Small intestine (tissue), 7 donors: ENCODE measurements at regions not wholly inside any gene's neighbourhood (a gene's known extent, or its start where the extent isn't known, plus 50 kb on each side); places are given as distances from the start of the nearest gene placed in this dataset.

Experiments
- DNase-seq, 2 donors: peaks; one replicate each; pipeline versions ENCODE4 v3.0.0 to v3.0.0-alpha.2; 2013
- FAIRE-seq: peaks from 2 replicates; lab custom pipeline; 2012; peaks lifted over from hg19 to GRCh38; lab: Jason Lieb, UNC
- H3K27ac ChIP-seq, 3 donors: one replicate each; pipeline ENCODE4 v1.5.1; 2013; ENCODE audit warnings: low read length in 2 of 3, mild to moderate bottlenecking in 2 of 3, control low read depth in 1 of 3, inconsistent platforms in 1 of 3, low read depth in 1 of 3, moderate library complexity in 1 of 3
- H3K27me3 ChIP-seq, 3 donors: one replicate each; pipeline ENCODE4 v1.6.1; 2013; ENCODE audit warnings: low read length in 3 of 3, inconsistent platforms in 1 of 3; ENCODE audit not compliant: control insufficient read depth in 3 of 3, insufficient read depth in 3 of 3
- H3K36me3 ChIP-seq, 3 donors: one replicate each; pipeline ENCODE4 v1.6.1; 2013; ENCODE audit warnings: low read length in 3 of 3, inconsistent platforms in 1 of 3, low read depth in 1 of 3, mild to moderate bottlenecking in 1 of 3, moderate library complexity in 1 of 3; ENCODE audit not compliant: control insufficient read depth in 3 of 3, insufficient read depth in 2 of 3
- H3K4me1 ChIP-seq, 3 donors: one replicate each; pipeline ENCODE4 v1.6.1; 2013; ENCODE audit warnings: low read length in 2 of 3, inconsistent platforms in 1 of 3, low read depth in 1 of 3, mild to moderate bottlenecking in 1 of 3, moderate library complexity in 1 of 3; ENCODE audit not compliant: control insufficient read depth in 3 of 3, insufficient read depth in 2 of 3
- H3K4me3 ChIP-seq, 3 donors: one replicate each; pipeline ENCODE4 v1.5.1; 2013; ENCODE audit warnings: low read length in 3 of 3, control low read depth in 1 of 3, inconsistent platforms in 1 of 3, low read depth in 1 of 3, mild to moderate bottlenecking in 1 of 3, moderate library complexity in 1 of 3
- H3K9me3 ChIP-seq, 2 donors: one replicate each; pipeline ENCODE4 v1.6.1; 2013; ENCODE audit warnings: low read depth in 1 of 2, low read length in 1 of 2; ENCODE audit not compliant: control insufficient read depth in 2 of 2, insufficient read depth in 1 of 2
- WGBS, 3 donors: extraction: QIAGEN DNeasy Blood & Tissue Kit; methylation state at CpG; one replicate each; pipeline ENCODE4 v1.1.7; 2013; 5-methylcytosine and 5-hydroxymethylcytosine counted together
- donor health status: healthy with polysubstance abuse.
- donor health status: control.
- donor health status: control.
- donor health status: Bipolar disorder and iron deficiency.
- donor health status: healthy.

- no peaks in the 10 kb centered on the region for H3K27me3 ChIP-seq
- H3K4me3 ChIP-seq, result no peak overlapping the region
- FAIRE-seq, result no peak
- no peak for DNase-seq
- no peaks in the 10 kb centered on the region for H3K4me1 ChIP-seq
- WGBS, 3 donors, result 87 to 90% (median 89%) methylated on average over 1 of the region's 1 CpG
- H3K36me3 ChIP-seq, result no peaks in the 10 kb centered on the region
- no peak overlapping the region for H3K27ac ChIP-seq
- peaks cover 0 to 4% of the 10 kb centered on the region in 2 donors for H3K9me3 ChIP-seq
These were observed 117.9 kb downstream of the JCAD start for GRCh38 chr10:29941476-29941875.

DNA sequence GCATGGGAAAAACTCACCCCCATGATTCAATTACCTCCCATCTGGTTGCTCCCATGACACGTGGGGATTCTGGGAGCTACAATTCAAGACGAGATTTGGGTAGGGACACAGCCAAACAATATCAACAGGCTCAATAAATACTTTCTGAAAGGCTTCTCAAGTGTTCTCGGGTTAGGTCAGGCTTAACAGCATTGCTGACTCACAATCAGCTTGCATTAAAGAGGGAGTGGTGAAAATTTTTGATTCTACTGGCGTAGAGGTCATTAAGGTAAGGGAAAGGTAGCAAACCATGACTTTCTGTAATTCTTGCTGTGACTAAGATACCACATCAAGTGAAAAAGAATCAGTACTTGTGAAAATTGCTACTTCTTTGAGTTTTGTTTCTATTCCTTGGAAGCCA is 126.4 kb downstream of the JCAD start:
- H3K27me3 ChIP-seq, result no peaks in the 10 kb centered on the region
- no peak overlapping the region for H3K27ac ChIP-seq
- peaks cover 0 to 10% of the 10 kb centered on the region in 2 donors for H3K9me3 ChIP-seq
- DNase-seq (no peak), FAIRE-seq (no peak)
- no peaks in the 10 kb centered on the region for H3K4me1 ChIP-seq
- no peaks in the 10 kb centered on the region for H3K36me3 ChIP-seq
- no peak overlapping the region for H3K4me3 ChIP-seq
- 59 to 79% (median 64%) methylated on average over 4 of the region's 4 CpGs for WGBS, 3 donors

DNA sequence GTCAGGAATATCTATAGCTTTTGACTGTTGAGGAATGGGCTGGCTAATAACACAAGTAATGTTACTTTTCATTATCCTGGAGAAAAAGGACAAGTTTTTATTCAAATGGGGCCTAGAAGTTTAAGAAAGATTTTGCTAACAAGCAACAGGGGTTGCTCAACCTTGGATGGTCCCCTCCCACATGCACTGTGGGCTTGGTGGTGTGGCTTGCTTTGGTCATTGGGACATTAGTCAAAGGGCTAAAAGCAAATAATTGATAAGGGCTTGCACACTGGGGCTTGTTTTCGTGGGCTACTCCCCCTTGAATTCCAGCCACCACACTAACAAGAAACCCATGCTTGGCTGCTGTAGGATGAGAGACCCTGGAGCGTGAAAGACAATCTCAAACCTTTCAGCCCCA is 127.6 kb downstream of the JCAD start:
- no peaks in the 10 kb centered on the region for H3K36me3 ChIP-seq
- no peak overlapping the region for H3K4me3 ChIP-seq
- WGBS, 3 donors, result 58 to 81% (median 67%) methylated on average over 2 of the region's 2 CpGs
- H3K4me1 ChIP-seq, result no peaks in the 10 kb centered on the region
- no peak overlapping the region for H3K27ac ChIP-seq
- H3K9me3 ChIP-seq, result peaks cover 0 to 12% of the 10 kb centered on the region in 2 donors
- H3K27me3 ChIP-seq, result no peaks in the 10 kb centered on the region
- no peak for DNase-seq
- no peak for FAIRE-seq

DNA sequence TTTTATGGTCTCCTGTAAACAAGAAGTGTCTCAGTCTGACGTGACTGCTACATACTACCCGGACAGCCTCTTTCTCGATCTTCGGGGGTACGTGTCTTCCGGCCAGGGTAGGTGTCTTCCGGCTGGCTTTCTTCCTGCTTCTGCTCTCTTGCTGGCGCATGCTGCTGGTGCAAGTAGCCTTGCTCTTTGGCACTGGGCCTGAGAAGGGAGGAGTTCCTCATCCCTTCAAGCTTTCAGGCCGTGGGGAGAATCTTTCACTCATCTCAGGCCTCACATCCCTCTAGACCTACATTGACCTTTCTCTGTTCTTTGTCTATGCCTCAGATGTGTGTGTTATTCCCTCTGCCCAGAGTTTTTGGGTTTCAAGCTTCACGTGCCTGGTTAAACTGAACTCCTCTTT is 130.4 kb downstream of the JCAD start:
- no peaks in the 10 kb centered on the region for H3K27me3 ChIP-seq
- no peak overlapping the region for H3K27ac ChIP-seq
- H3K4me1 ChIP-seq, result no peaks in the 10 kb centered on the region
- no peak overlapping the region for H3K4me3 ChIP-seq
- FAIRE-seq, result no peak
- 87 to 94% (median 89%) methylated on average over 10 of the region's 10 CpGs for WGBS, 3 donors
- no peak for DNase-seq
- H3K36me3 ChIP-seq, result no peaks in the 10 kb centered on the region
- H3K9me3 ChIP-seq, result peaks cover 0 to 15% of the 10 kb centered on the region in 2 donors

- H3K27me3 ChIP-seq, result no peaks in the 10 kb centered on the region
- H3K9me3 ChIP-seq, result peaks cover 0 to 9% of the 10 kb centered on the region in 2 donors
- 54 to 66% (median 60%) methylated on average over 6 of the region's 6 CpGs for WGBS, 3 donors
- DNase-seq (no peak), FAIRE-seq (no peak)
- no peak overlapping the region for H3K4me3 ChIP-seq
- H3K27ac ChIP-seq, result no peak overlapping the region
- no peaks in the 10 kb centered on the region for H3K36me3 ChIP-seq
- H3K4me1 ChIP-seq, result no peaks in the 10 kb centered on the region
These were observed 132.7 kb downstream of the JCAD start for GRCh38 chr10:29926693-29927048.

GRCh38 chr10:29925771-29926692 is 133.4 kb downstream of the JCAD start:
- Histone ChIP-seq H3K4me3 (no peak overlapping the region), H3K4me1 (no peaks in the 10 kb centered on the region), H3K27ac (no peak overlapping the region), H3K36me3 (no peaks in the 10 kb centered on the region), H3K9me3 (peaks cover 0 to 9% of the 10 kb centered on the region in 2 donors), H3K27me3 (no peaks in the 10 kb centered on the region)
- DNase-seq, result no peak
- FAIRE-seq, result no peak
- WGBS, 3 donors, result 56 to 66% (median 56%) methylated on average over 12 of the region's 12 CpGs

DNA sequence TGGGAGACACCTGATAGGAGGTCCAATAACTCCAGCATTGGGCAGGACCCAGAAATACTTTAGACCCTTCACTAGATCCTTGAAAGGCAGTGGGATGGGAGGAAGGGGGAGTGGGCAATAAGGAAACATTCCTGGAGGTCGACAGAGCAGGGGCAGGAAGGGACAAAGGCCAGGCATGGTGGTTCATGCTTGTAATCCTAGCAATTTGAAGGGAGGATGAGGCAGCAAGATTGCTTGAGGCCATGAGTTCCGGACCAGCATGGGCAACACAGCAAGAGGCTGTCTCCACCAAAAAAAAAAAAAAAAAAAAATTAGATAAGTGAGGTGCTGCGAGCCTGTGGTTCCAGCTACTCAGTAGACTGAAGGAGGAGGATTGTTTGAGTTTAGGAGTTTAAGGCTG is 134.9 kb downstream of the JCAD start:
- peaks cover 0 to 7% of the 10 kb centered on the region in 2 donors for H3K9me3 ChIP-seq
- DNase-seq (no peak), FAIRE-seq (no peak)
- no peaks in the 10 kb centered on the region for H3K4me1 ChIP-seq
- H3K36me3 ChIP-seq, result no peaks in the 10 kb centered on the region
- H3K27ac ChIP-seq, result no peak overlapping the region
- WGBS, 3 donors, result 75 to 85% (median 77%) methylated on average over 3 of the region's 3 CpGs
- H3K4me3 ChIP-seq, result no peak overlapping the region
- no peaks in the 10 kb centered on the region for H3K27me3 ChIP-seq

GRCh38 chr10:29923416-29923965 is 135.9 kb downstream of the JCAD start:
- FAIRE-seq (no peak), DNase-seq (no peak)
- no peak overlapping the region for H3K27ac ChIP-seq
- H3K4me1 ChIP-seq, result no peaks in the 10 kb centered on the region
- H3K9me3 ChIP-seq, result peaks cover 0 to 4% of the 10 kb centered on the region in 2 donors
- H3K4me3 ChIP-seq, result no peak overlapping the region
- 77 to 82% (median 78%) methylated on average over 7 of the region's 7 CpGs for WGBS, 3 donors
- no peaks in the 10 kb centered on the region for H3K36me3 ChIP-seq
- no peaks in the 10 kb centered on the region for H3K27me3 ChIP-seq
